ENCODE measurements at regions not wholly inside any gene's neighbourhood (a gene's known extent, or its start where the extent isn't known, plus 50 kb on each side); places are given as distances from the start of the nearest gene placed in this dataset.

DNA sequence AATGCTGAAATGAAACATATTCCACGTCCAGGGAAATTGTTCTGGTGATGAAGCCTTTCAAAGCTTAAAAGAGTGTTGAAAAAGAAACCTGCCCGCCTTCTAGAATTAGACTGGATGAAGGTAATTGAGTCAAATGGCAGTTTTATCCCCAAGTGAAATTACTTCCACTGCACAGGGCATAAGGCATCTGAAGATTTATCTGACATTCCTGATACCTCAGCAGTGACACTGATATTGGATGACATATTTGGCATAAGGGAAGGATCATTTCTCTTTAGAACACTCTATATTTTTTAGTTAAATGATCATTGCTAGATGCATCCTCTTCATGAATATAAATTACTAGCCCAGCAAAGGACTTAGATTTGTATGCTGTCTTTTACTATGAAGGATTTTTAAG is 229.6 kb upstream of the TPK1 start:
- TF ChIP-seq CTCF (IDR thresholded peaks at IDR 0.05 in 2 of 3, conservative IDR thresholded peaks at IDR 0.05 in 1 of 3; ENCODE audit: control insufficient read depth in 2 of 3, extremely low read depth in 1 of 3, insufficient read depth in 1 of 3, low read depth in 3 of 3, low read length in 3 of 3) (no peak), ZBTB33 (IDR thresholded peaks at IDR 0.05) (no peak), ETV6 (conservative IDR thresholded peaks at IDR 0.05 in 1 of 2, IDR thresholded peaks at IDR 0.05 in 1 of 2; ENCODE audit: borderline replicate concordance in 1 of 2, low read depth in 1 of 2) (no peak), HDAC6 (IDR thresholded peaks at IDR 0.05; ENCODE audit: unreplicated experiment) (no peak), YBX1 (IDR thresholded peaks at IDR 0.05) (no peak), PML (IDR thresholded peaks at IDR 0.05; ENCODE audit: low read length) (no peak), ZSCAN29 (IDR thresholded peaks at IDR 0.05) (no peak), NFYB (IDR thresholded peaks at IDR 0.05; ENCODE audit: insufficient read depth, low read depth, low read length) (no peak), POLR2AphosphoS2 (IDR thresholded peaks at IDR 0.05; ENCODE audit: low read depth, low read length) (no peak), EZH2 (IDR thresholded peaks at IDR 0.05; ENCODE audit: borderline replicate concordance, control insufficient read depth, low read depth, low read length) (no peak)
